ENCODE measurements at regions not wholly inside any gene's neighbourhood (a gene's known extent, or its start where the extent isn't known, plus 50 kb on each side); places are given as distances from the start of the nearest gene placed in this dataset.

DNA sequence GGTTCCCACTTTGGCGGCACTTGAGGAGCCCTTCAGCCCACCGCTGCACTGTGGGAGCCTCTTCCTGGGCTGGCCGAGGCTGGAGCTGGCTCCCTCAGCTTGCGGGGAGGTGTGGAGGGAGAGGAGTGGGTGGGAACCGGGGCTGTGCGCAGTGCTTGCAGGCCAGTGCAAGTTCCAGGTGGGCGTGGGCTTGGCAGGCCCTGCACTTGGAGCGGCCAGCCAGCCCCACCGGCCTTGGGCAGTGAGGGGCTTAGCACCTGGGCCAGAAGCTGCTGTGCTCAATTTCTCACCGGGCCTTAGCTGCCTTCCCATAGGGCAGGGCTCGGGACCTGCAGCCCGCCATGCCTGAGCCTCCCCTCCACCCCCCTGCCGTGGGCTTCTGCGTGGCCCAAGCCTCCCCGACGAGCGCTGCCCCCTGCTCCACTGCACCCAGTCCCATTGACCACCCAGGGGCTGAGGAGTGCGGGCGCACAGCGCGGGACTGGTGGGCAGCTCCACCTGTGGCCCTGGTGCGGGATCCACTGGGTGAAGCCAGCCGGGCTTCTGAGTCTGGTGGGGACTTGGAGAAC, 474.3 kb downstream of the MID1IP1 start:
- TF ChIP-seq POLR2A (IDR thresholded peaks at IDR 0.05; ENCODE audit: low read depth, low read length) (no peak), SMC3 (IDR thresholded peaks at IDR 0.05; ENCODE audit: low read depth, low read length) (no peak), CTCF (conservative IDR thresholded peaks at IDR 0.05; ENCODE audit: low read depth, low read length) (no peak), MAZ (IDR thresholded peaks at IDR 0.05; ENCODE audit: borderline replicate concordance, low read depth, low read length) (no peak), BHLHE40 (IDR thresholded peaks at IDR 0.05; ENCODE audit: low read depth, low read length) (no peak), RFX5 (IDR thresholded peaks at IDR 0.05; ENCODE audit: low read depth, low read length) (no peak), MXI1 (IDR thresholded peaks at IDR 0.05; ENCODE audit: borderline replicate concordance, low read depth, low read length) (no peak), RAD21 (IDR thresholded peaks at IDR 0.05; ENCODE audit: low read length) (no peak), MAFK (IDR thresholded peaks at IDR 0.05; ENCODE audit: low read depth, low read length) (no peak), ELK1 (IDR thresholded peaks at IDR 0.05; ENCODE audit: borderline replicate concordance, low read depth, low read length) (no peak)
- TF ChIP-seq, protein P1, sequence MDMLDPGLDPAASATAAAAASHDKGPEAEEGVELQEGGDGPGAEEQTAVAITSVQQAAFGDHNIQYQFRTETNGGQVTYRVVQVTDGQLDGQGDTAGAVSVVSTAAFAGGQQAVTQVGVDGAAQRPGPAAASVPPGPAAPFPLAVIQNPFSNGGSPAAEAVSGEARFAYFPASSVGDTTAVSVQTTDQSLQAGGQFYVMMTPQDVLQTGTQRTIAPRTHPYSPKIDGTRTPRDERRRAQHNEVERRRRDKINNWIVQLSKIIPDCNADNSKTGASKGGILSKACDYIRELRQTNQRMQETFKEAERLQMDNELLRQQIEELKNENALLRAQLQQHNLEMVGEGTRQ (IDR thresholded peaks at IDR 0.05; ENCODE audit: low read depth, low read length): no peak

Data from IMR-90 (cell line).